IPS DF 6.9 (cell line): ENCODE measurements at regions not wholly inside any gene's neighbourhood (a gene's known extent, or its start where the extent isn't known, plus 50 kb on each side); places are given as distances from the start of the nearest gene placed in this dataset.

ENCODE experiments used
- DNase-seq: peaks from one replicate; pipeline ENCODE4 v3.0.0-alpha.2; 2013; ENCODE audit warnings: low read depth, low spot score
- H3K27ac ChIP-seq: one replicate; pipeline ENCODE4 v1.5.1; 2013; ENCODE audit warnings: low read length, control low read depth
- H3K27me3 ChIP-seq: 2 replicates; pipeline ENCODE4 v1.6.1; 2013; ENCODE audit warnings: mild to moderate bottlenecking, low read length; ENCODE audit not compliant: control insufficient read depth, insufficient read depth
- H3K36me3 ChIP-seq: 2 replicates; pipeline ENCODE4 v1.6.1; 2013; ENCODE audit warnings: low read length; ENCODE audit not compliant: control insufficient read depth, insufficient read depth
- H3K4me1 ChIP-seq: 2 replicates; pipeline ENCODE4 v1.6.1; 2013; ENCODE audit warnings: low read length; ENCODE audit not compliant: control insufficient read depth, insufficient read depth
- H3K4me3 ChIP-seq: 2 replicates; pipeline ENCODE4 v1.5.1; 2013; ENCODE audit warnings: mild to moderate bottlenecking, low read length
- H3K9me3 ChIP-seq: 2 replicates; pipeline ENCODE4 v1.6.1; 2013; ENCODE audit warnings: low read length, inconsistent platforms; ENCODE audit not compliant: control insufficient read depth, insufficient read depth
- WGBS: extraction: QIAGEN DNeasy Blood & Tissue Kit; methylation state at CpG from one replicate; pipeline ENCODE4 v1.1.7; 2013; ENCODE audit warnings: mixed read lengths, missing lambda C conversion rate; ENCODE audit not compliant: insufficient read length, insufficient coverage; 5-methylcytosine and 5-hydroxymethylcytosine counted together

DNA sequence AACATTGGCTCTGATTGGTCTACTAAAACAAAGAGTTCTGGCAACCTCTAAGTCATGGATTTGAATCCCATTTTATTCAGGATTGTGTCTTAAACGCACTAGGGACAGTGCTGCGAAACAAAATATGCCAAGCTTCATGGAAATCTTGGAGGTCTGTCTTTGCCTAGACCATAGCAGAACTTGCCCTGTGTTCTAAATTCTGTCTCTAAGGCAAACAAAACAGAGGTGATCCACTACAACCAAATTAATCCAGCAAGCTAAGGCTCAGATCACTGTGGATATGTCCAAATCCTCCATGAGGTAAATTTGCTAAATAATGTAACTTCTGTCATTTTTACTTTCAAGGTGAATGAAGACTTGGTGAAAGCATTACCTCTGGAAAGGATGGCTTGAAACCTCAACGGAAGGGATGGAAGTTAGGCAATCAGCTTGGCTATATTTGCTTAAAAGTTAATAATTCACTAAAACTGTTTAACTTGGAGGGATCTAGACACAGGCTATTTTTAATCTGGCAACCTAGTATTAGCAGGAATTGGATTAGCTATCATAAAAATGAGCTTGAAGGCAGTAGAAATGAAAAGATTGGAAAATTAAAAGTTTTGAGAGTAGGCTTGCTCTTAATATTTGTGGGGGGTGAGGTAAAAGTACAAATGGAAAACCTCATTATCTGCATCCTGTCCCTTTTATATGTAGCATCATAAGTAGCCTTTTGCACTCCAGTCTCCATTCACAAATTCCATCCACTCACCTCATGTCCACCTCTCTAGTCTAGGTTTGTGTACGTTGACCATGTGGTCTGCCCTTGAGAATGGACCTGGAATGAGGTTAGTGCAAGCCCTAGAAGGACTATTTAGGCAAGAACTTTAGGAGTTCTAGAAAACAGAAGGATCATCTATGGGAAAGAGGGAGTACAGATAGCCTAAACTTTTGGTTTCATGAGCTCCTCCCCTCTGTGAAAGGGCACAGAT lies 176.2 kb downstream of the SMC2 start:
- DNase-seq: no peak
- Histone ChIP-seq H3K9me3 (no peaks in the 10 kb centered on the region), H3K27me3 (no peaks in the 10 kb centered on the region), H3K4me3 (no peak overlapping the region), H3K36me3 (no peaks in the 10 kb centered on the region), H3K4me1 (no peaks in the 10 kb centered on the region), H3K27ac (no peak overlapping the region)
- no CpG with 5 or more reads among the region's 4 CpGs for whole genome bisulfite sequencing

GRCh38 chr9:104276709-104277245 lies 182.7 kb downstream of the SMC2 start:
- WGBS: no CpG with 5 or more reads among the region's 3 CpGs
- H3K36me3 ChIP-seq: no peaks in the 10 kb centered on the region
- no peaks in the 10 kb centered on the region for H3K4me1 ChIP-seq
- no peak overlapping the region for H3K4me3 ChIP-seq
- H3K27me3 ChIP-seq: no peaks in the 10 kb centered on the region
- no peaks in the 10 kb centered on the region for H3K9me3 ChIP-seq
- no peak overlapping the region for H3K27ac ChIP-seq
- no peak for DNase-seq

DNA sequence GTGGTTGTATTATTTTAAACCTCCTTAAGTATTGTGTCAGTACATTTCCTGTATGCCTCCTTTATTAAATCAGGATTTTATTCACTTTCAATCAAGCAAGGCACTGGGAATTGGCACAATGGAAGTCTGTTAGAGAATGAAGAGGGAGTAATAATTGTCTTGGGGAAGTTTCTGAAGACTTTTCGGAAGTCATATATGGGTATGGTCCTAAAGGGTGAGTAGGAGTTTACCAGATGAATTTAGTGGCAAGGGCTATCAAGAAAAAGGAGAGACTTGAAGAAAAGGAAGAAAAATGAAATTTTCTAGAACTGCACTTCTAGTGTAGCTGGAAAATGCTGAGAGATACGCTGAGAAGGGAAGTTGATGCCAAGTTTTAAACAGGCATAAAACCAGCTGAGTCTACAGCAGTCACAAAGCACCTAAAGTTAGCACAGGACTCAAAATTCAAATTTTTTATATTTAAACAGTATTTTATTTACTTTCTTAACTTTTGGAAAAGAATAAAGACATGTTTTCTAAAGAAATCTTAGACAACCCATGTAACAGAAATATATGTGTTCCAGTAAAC lies 184.9 kb downstream of the SMC2 start:
- H3K4me3 ChIP-seq: no peak overlapping the region
- no peaks in the 10 kb centered on the region for H3K9me3 ChIP-seq
- no CpG with 5 or more reads among the region's 2 CpGs for WGBS
- H3K36me3 ChIP-seq: no peaks in the 10 kb centered on the region
- DNase-seq: no peak
- H3K27ac ChIP-seq: no peak overlapping the region
- H3K4me1 ChIP-seq: no peaks in the 10 kb centered on the region
- no peaks in the 10 kb centered on the region for H3K27me3 ChIP-seq

DNA sequence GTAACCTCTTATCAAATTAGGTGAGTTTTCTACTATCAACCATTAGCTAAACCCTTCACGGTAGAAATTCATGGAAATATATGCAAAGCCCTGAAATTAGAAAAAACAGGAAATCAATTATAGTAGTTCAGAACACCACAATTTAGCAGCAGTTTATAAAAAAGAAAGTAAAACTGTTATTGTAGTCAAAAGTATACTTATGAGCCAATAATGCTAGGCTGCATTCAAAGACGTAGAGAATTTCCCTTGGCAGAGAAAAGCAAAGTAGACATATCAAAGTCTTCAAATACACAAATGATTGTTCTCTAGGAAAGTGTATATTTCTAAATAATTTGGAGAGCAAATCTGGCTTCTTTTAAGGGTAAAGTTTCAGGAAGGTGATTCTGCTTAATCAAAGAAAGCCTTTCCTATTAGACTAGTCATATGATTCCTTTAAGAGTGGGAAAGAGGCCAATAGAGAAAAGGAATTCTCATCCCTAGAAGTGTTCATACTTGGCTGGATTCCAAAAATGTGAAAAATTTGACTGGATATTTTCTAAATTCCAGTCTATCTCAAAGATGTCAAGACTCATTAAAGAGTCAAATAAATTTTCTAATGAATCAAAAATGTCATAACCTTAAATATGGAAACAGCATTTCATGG lies 185.5 kb downstream of the SMC2 start:
- no CpG with 5 or more reads among the region's 2 CpGs for WGBS
- Histone ChIP-seq H3K36me3 (no peaks in the 10 kb centered on the region), H3K27me3 (no peaks in the 10 kb centered on the region), H3K4me3 (no peak overlapping the region), H3K9me3 (no peaks in the 10 kb centered on the region), H3K27ac (no peak overlapping the region), H3K4me1 (no peaks in the 10 kb centered on the region)
- DNase-seq: no peak

- no CpG with 5 or more reads among the region's 3 CpGs for WGBS
- Histone ChIP-seq H3K4me1 (no peaks in the 10 kb centered on the region), H3K27me3 (no peaks in the 10 kb centered on the region), H3K36me3 (no peaks in the 10 kb centered on the region), H3K27ac (no peak overlapping the region), H3K9me3 (no peaks in the 10 kb centered on the region), H3K4me3 (no peak overlapping the region)
- DNase-seq: no peak
These were observed 186.1 kb downstream of the SMC2 start for GRCh38 chr9:104280178-104280560.

DNA sequence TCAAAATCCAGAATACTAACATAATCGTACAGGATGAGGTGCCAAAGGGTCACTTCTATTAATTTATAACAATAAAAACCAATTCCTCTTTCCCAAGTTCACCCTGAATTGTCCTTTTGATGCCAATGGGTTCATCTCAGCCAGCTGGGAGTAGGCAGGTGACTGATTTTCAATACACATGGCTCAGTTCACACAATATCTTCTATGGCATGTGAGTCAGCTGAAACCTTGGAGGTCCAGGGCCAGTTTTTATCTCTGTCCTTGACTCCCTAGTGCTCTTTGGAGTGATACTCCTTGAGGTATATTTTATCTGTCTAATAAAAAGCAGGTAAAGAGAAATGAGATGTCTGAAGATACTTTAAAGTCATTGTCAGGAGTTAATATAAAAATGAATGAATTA lies 186.6 kb downstream of the SMC2 start:
- no peaks in the 10 kb centered on the region for H3K27me3 ChIP-seq
- no peaks in the 10 kb centered on the region for H3K9me3 ChIP-seq
- no peak overlapping the region for H3K27ac ChIP-seq
- WGBS: no CpG with 5 or more reads among the region's 1 CpG
- H3K4me3 ChIP-seq: no peak overlapping the region
- H3K36me3 ChIP-seq: no peaks in the 10 kb centered on the region
- DNase-seq: no peak
- no peaks in the 10 kb centered on the region for H3K4me1 ChIP-seq

- no peak for DNase-seq
- Histone ChIP-seq H3K27me3 (no peaks in the 10 kb centered on the region), H3K27ac (no peak overlapping the region), H3K36me3 (no peaks in the 10 kb centered on the region), H3K4me3 (no peak overlapping the region), H3K9me3 (no peaks in the 10 kb centered on the region), H3K4me1 (no peaks in the 10 kb centered on the region)
- WGBS: no CpG with 5 or more reads among the region's 1 CpG
These were observed 192.1 kb downstream of the SMC2 start for GRCh38 chr9:104286187-104286586.

- H3K27me3 ChIP-seq: no peaks in the 10 kb centered on the region
- H3K4me1 ChIP-seq: no peaks in the 10 kb centered on the region
- DNase-seq: no peak
- H3K27ac ChIP-seq: no peak overlapping the region
- no CpG with 5 or more reads among the region's 2 CpGs for WGBS
- no peak overlapping the region for H3K4me3 ChIP-seq
- H3K36me3 ChIP-seq: no peaks in the 10 kb centered on the region
- no peaks in the 10 kb centered on the region for H3K9me3 ChIP-seq
These were observed 192.7 kb downstream of the SMC2 start for GRCh38 chr9:104286799-104287198.

DNA sequence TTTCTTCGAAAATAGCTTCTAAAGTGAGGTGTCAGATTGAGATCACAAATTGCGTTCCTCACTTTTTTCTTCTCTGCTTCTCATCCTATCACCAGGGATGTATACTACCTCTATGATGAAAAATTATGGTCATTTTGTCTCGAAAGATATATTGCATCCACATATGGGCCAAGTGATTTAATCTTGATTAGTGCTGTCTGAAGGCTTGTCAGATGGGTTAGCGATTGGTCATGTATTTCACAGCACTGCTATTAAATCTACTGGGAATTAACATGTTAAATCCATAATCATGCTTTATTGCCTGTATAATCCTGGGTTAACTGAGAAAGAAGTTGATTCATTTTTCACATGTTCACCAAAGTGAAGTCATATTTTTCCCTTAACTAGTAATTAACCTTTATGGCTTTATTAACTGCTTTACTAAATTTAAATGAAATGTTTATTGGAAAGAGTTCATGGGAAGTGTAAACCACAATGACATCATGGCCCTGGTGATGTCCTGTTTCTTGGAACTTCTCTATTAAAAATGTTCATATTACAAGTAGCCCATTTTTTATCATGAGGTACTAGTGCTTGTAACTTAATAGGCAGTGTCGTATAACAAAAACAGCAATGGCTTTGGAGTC lies 193.3 kb downstream of the SMC2 start:
- Histone ChIP-seq H3K36me3 (no peaks in the 10 kb centered on the region), H3K27ac (no peak overlapping the region), H3K4me3 (no peak overlapping the region), H3K27me3 (no peaks in the 10 kb centered on the region), H3K9me3 (no peaks in the 10 kb centered on the region), H3K4me1 (no peaks in the 10 kb centered on the region)
- no CpG with 5 or more reads among the region's 5 CpGs for WGBS
- no peak for DNase-seq

DNA sequence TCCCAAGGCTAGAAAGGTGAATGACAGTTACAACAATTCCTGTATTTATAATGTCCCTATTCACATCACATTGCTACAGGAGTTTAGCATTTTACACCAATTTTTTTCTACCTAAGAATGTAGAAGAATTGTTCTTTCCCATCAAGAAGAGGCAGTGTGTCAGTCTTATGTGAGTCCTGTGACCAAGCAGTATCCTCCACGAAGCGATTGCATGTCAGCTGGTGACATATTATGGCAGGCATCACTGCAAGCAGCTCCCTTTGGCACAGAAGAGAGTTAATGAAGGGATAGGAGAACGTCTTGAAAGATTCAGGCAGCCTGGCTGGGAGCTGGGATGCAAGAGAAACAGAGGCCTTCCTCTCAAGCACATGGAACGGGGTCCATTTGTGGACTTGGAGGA lies 199.8 kb downstream of the SMC2 start:
- H3K4me3 ChIP-seq: no peak overlapping the region
- H3K9me3 ChIP-seq: no peaks in the 10 kb centered on the region
- WGBS: no CpG with 5 or more reads among the region's 4 CpGs
- DNase-seq: no peak
- H3K27ac ChIP-seq: no peak overlapping the region
- H3K36me3 ChIP-seq: no peaks in the 10 kb centered on the region
- H3K27me3 ChIP-seq: no peaks in the 10 kb centered on the region
- H3K4me1 ChIP-seq: no peaks in the 10 kb centered on the region
